Upper lobe of left lung (tissue), 6 donors: ENCODE measurements at regions not wholly inside any gene's neighbourhood (a gene's known extent, or its start where the extent isn't known, plus 50 kb on each side); places are given as distances from the start of the nearest gene placed in this dataset.

ENCODE experiments used
- ATAC-seq, 2 donors: fragments of 200-7000 bp; cut with Tn5 transposase; one replicate each; pipeline ENCODE4 v1.9.1; 2022; ENCODE audit warnings: mild to moderate bottlenecking in 2 of 2, moderate library complexity in 2 of 2; ENCODE audit not compliant: low FRiP score in 2 of 2
- DNase-seq, 2 donors: peaks; one replicate each; pipeline ENCODE4 v3.0.0-alpha.2; 2019 to 2020
- H3K27ac ChIP-seq, 4 donors: fragments of 200-600 bp; sonication (generic); one replicate each; pipeline ENCODE4 v1.5.1; 2016 to 2019
- H3K27me3 ChIP-seq, 4 donors: fragments of 200-600 bp; sonication (generic); one replicate each; pipeline ENCODE4 v1.5.1; 2017 to 2019
- H3K36me3 ChIP-seq, 4 donors: fragments of 200-600 bp; sonication (generic); one replicate each; pipeline ENCODE4 v1.5.1; 2016 to 2019
- H3K4me1 ChIP-seq, 4 donors: fragments of 200-600 bp; sonication (generic); one replicate each; pipeline ENCODE4 v1.5.1; 2018 to 2019
- H3K4me3 ChIP-seq, 4 donors: fragments of 200-600 bp; sonication (generic); one replicate each; pipeline ENCODE4 v1.5.1; 2017 to 2019; ENCODE audit warnings: mild to moderate bottlenecking in 2 of 4, moderate library complexity in 1 of 4
- H3K9me3 ChIP-seq, 4 donors: fragments of 200-600 bp; sonication (generic); one replicate each; pipeline ENCODE4 v1.5.1; 2018 to 2019
- EP300 ChIP-seq, 4 donors: sonication (generic); formaldehyde crosslinking; IDR thresholded peaks; one replicate each; pipeline ENCODE4 v1.5.1; 2017; ENCODE audit warnings: antibody characterized with exemption in 4 of 4, control low read depth in 2 of 4
- POLR2A ChIP-seq, 4 donors: fragments of 450-650 bp; IDR thresholded peaks; one replicate each; pipeline ENCODE4 v1.5.1; 2016 to 2017; ENCODE audit warnings: antibody characterized with exemption in 4 of 4, mild to moderate bottlenecking in 2 of 4
- POLR2AphosphoS5 ChIP-seq, 2 donors: sonication (generic); formaldehyde crosslinking; IDR thresholded peaks; one replicate each; pipeline ENCODE4 v1.5.1; 2017; ENCODE audit warnings: antibody characterized with exemption in 2 of 2
- WGBS, 2 donors: methylation state at CpG; one replicate each; pipeline ENCODE4 v1.1.5; 2017 to 2018; 5-methylcytosine and 5-hydroxymethylcytosine counted together
- TF ChIP-seq, protein P1 (sequence below), 6 experiments: fragments of 450-650 bp in 4 of 6; fragments of 200-600 bp in 2 of 6; sonication (generic) in 2 of 6; IDR thresholded peaks; one replicate each; pipeline ENCODE4 v1.5.1; 2016 to 2019; ENCODE audit warnings: antibody characterized with exemption in 6 of 6
- donor health status: DM: no; HTN: no; CAD: no; lungs with moderate emphysema.
- donor health status: DM: no; HTN: yes; CAD: no; lungs with severe emphysema.

GRCh38 chr16:63283721-63284120, 1247.5 kb upstream of the CDH8 start:
- 38 to 50% methylated on average over 1 of the region's 1 CpG for WGBS, 2 donors
- no peaks in the 10 kb centered on the region for H3K4me1 ChIP-seq
- TF ChIP-seq EP300 (IDR thresholded peaks at IDR 0.05) (no peak), POLR2A (IDR thresholded peaks at IDR 0.05) (no peak), POLR2AphosphoS5 (IDR thresholded peaks at IDR 0.05) (no peak)
- TF ChIP-seq, protein P1, sequence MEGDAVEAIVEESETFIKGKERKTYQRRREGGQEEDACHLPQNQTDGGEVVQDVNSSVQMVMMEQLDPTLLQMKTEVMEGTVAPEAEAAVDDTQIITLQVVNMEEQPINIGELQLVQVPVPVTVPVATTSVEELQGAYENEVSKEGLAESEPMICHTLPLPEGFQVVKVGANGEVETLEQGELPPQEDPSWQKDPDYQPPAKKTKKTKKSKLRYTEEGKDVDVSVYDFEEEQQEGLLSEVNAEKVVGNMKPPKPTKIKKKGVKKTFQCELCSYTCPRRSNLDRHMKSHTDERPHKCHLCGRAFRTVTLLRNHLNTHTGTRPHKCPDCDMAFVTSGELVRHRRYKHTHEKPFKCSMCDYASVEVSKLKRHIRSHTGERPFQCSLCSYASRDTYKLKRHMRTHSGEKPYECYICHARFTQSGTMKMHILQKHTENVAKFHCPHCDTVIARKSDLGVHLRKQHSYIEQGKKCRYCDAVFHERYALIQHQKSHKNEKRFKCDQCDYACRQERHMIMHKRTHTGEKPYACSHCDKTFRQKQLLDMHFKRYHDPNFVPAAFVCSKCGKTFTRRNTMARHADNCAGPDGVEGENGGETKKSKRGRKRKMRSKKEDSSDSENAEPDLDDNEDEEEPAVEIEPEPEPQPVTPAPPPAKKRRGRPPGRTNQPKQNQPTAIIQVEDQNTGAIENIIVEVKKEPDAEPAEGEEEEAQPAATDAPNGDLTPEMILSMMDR (IDR thresholded peaks at IDR 0.05), result no peak
- ATAC-seq, result no peak
- H3K36me3 ChIP-seq, result no peaks in the 10 kb centered on the region
- DNase-seq, result no peak
- H3K4me3 ChIP-seq, result no peak overlapping the region
- H3K27me3 ChIP-seq, result no peaks in the 10 kb centered on the region
- H3K9me3 ChIP-seq, result no peaks in the 10 kb centered on the region
- no peak overlapping the region for H3K27ac ChIP-seq

DNA sequence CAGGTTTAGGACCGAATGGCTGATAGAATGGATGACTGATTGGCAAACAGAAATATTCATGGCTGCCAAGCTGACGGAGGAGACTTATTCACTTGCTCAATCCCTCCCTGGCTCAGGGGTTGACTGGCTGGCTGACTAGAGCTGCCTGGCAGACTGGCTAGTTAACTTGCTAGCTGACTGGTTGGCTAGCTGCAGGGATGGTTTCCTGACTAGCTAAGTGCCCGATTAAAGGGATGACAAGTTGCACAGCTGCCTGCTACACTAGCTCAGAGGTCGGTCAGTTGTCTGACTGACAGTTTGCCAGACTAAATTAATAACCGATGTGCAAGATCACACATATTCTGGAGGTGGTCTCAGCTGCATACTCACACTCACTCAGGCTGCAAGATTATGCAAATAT, 1208.4 kb upstream of the CDH8 start:
- no peaks in the 10 kb centered on the region for H3K9me3 ChIP-seq
- H3K36me3 ChIP-seq, result no peaks in the 10 kb centered on the region
- H3K27ac ChIP-seq, result no peak overlapping the region
- ATAC-seq (no peak), DNase-seq (no peak)
- H3K4me1 ChIP-seq, result no peaks in the 10 kb centered on the region
- no peak overlapping the region for H3K4me3 ChIP-seq
- H3K27me3 ChIP-seq, result no peaks in the 10 kb centered on the region
- TF ChIP-seq, protein P1 (IDR thresholded peaks at IDR 0.05), result no peak
- TF ChIP-seq EP300 (IDR thresholded peaks at IDR 0.05) (no peak), POLR2A (IDR thresholded peaks at IDR 0.05) (no peak), POLR2AphosphoS5 (IDR thresholded peaks at IDR 0.05) (no peak)
- 67 to 82% methylated on average over 5 of the region's 5 CpGs for WGBS, 2 donors

GRCh38 chr16:63241497-63242028, 1205.3 kb upstream of the CDH8 start:
- H3K36me3 ChIP-seq, result no peaks in the 10 kb centered on the region
- H3K4me1 ChIP-seq, result no peaks in the 10 kb centered on the region
- H3K27me3 ChIP-seq, result no peaks in the 10 kb centered on the region
- no peaks in the 10 kb centered on the region for H3K9me3 ChIP-seq
- DNase-seq (no peak), ATAC-seq (no peak)
- 70 to 78% methylated on average over 5 of the region's 5 CpGs for WGBS, 2 donors
- TF ChIP-seq EP300 (IDR thresholded peaks at IDR 0.05) (no peak), POLR2A (IDR thresholded peaks at IDR 0.05) (no peak), POLR2AphosphoS5 (IDR thresholded peaks at IDR 0.05) (no peak)
- TF ChIP-seq, protein P1 (IDR thresholded peaks at IDR 0.05), result no peak
- no peak overlapping the region for H3K27ac ChIP-seq
- no peak overlapping the region for H3K4me3 ChIP-seq

- TF ChIP-seq, protein P1 (IDR thresholded peaks at IDR 0.05), result no peak
- TF ChIP-seq POLR2A (IDR thresholded peaks at IDR 0.05) (no peak), POLR2AphosphoS5 (IDR thresholded peaks at IDR 0.05) (no peak), EP300 (IDR thresholded peaks at IDR 0.05) (no peak)
- H3K36me3 ChIP-seq, result no peaks in the 10 kb centered on the region
- H3K9me3 ChIP-seq, result no peaks in the 10 kb centered on the region
- H3K4me1 ChIP-seq, result no peaks in the 10 kb centered on the region
- DNase-seq (no peak), ATAC-seq (no peak)
- no peak overlapping the region for H3K27ac ChIP-seq
- WGBS, 2 donors, result 87 to 90% methylated on average over 1 of the region's 1 CpG
- H3K27me3 ChIP-seq, result no peaks in the 10 kb centered on the region
- no peak overlapping the region for H3K4me3 ChIP-seq
Measured at GRCh38 chr16:63239065-63239570, 1202.9 kb upstream of the CDH8 start.

GRCh38 chr16:63230421-63231040, 1194.3 kb upstream of the CDH8 start:
- TF ChIP-seq POLR2A (IDR thresholded peaks at IDR 0.05) (no peak), EP300 (IDR thresholded peaks at IDR 0.05) (no peak), POLR2AphosphoS5 (IDR thresholded peaks at IDR 0.05) (no peak)
- TF ChIP-seq, protein P1 (IDR thresholded peaks at IDR 0.05), result no peak

More at GRCh38 chr16:63230421-63231040, 1194.3 kb upstream of the CDH8 start:
- no peaks in the 10 kb centered on the region for H3K4me1 ChIP-seq
- H3K9me3 ChIP-seq, result no peaks in the 10 kb centered on the region
- H3K36me3 ChIP-seq, result no peaks in the 10 kb centered on the region
- no peak for ATAC-seq
- no peak overlapping the region for H3K4me3 ChIP-seq
- no peak for DNase-seq
- H3K27me3 ChIP-seq, result no peaks in the 10 kb centered on the region
- 45 to 54% methylated on average over 3 of the region's 3 CpGs for WGBS, 2 donors
- H3K27ac ChIP-seq, result no peak overlapping the region
